ENCODE measurements at regions not wholly inside any gene's neighbourhood (a gene's known extent, or its start where the extent isn't known, plus 50 kb on each side); places are given as distances from the start of the nearest gene placed in this dataset.

DNA sequence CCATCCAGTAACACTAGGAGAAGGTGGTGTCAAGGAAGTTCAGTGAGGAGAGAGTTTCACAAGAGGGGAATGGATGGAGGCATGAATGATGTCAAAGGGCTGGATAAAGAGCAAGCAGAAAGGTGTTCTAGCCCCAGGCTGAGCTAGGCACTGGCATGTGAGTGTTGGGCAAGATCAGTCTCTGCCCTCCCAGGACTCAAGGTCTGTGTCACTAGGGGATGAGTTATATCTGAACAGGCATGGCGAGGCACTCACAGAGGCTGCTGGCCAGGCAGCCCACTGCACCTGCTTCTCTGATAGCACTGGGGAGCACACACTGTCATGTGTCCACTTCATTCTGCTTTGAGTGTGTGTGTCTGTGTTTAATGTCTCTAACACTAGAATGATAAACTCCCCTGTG, 903.8 kb downstream of the BCL11B start:
- DNase-seq = no peak

DNA sequence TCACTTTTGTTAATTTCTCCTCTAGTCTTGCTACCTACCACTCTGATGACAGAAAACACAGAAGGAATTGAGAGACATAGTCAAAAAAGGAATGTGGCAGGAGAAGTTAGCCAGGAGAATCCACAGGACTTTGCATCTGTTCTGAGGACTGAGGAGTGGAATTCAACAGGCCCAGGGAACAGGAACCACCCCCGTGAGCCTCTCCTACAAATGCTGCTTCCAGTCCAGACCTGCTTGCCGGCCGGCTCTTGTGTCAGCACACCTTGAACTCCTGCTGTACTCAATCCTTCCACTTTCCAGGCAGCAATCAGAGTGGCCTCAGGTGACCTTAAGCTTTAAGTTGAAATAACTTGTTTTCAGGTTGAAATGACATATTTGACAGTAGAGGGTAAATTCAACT, 903.1 kb downstream of the BCL11B start:
- DNase-seq = no peak

DNA sequence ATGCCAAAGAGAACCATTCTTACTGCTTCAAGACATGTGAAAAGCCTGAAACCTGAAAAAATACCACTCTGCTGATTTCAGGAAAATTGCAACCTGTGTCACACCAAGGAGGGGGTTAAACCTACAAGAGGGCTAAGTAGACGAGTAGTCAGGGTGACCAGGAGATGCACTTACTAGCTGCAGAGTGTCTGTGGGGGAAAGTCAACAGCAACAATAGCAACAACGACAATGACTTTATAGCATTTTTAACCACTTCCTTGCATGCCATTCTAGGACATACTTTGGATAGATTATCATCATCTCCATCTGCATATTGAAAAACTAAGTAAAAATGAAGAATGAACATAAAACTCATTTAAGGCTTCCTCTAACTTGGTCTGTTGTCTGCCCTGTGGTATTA, 902.7 kb downstream of the BCL11B start:
- no peak for DNase-seq

DNA sequence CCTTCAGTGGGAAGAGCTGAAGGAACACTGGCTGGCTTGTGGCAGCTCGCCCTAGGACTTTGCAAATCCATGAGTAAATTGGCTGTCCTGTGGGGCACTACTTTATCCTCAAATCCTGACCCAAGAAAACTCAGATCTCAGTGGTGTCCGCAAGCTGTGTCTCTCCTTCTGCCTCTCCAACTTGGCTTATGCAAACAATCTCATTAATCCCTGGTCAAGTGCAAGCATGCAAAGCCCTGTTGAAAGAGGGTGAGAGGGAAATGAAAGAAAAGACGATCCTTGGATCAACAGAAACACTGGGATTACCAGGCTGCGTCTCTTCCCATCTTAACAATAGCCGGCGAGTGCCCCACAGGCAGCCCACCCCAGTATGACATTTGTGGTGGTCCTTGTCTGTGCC, 901.6 kb downstream of the BCL11B start:
- no peak for DNase-seq

DNA sequence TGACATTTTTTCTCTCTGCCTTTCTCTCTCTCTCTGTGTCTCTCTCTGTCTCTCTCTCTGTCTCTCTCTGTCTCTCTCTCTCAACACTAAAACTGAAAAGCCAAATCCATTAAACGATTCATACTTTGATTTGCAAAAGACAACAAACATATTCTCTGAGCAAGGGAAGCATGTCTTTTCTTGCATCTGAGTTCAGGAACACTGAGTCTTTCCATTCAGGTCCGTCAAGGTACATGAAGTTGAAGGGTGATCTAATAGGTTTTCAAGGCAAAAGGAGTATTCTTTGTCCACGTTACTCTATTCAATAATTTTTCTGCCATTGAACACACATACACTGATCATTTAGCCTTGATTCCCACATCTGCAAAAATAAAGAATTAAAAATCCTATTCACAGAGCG, 900.9 kb downstream of the BCL11B start:
- DNase-seq = no peak

DNA sequence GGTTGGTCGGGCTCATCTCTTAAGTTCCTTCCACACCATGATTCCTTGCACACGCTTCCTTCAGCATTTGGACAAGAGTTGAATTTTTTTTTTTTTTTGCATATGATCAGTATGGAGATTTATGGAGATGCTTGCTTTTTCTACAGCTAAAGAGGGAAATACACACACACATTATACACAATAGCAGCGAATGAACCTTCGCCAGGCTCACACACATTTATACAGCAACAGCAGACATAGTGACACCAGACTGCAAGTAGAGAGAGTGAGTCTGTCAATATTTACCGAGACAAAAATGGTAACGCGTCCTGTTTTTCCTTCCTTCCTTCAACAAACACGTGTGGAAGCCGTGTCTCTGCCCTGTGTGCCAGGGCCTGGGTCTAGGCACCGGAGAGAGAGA, 897.9 kb downstream of the BCL11B start:
- DNase-seq = no peak

DNA sequence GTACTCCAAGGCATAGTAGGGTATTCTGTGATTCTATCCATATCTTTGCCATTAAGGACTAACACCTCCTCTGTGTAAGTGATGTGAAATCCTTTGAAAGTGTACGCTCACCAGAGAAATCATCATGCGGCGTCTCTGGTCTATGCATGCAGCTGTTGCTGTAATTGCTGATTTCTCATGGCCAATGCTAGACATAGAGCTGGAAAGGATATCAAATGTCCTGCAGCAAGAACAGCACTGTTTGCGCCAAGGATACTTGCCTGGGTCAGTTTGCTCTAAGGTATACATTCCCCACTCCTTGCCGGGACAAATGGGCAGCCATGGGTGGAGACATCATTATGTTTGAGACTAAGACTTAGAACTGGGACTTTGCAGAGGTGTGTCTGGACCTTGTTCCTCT, 896.4 kb downstream of the BCL11B start:
- no peak for DNase-seq

DNA sequence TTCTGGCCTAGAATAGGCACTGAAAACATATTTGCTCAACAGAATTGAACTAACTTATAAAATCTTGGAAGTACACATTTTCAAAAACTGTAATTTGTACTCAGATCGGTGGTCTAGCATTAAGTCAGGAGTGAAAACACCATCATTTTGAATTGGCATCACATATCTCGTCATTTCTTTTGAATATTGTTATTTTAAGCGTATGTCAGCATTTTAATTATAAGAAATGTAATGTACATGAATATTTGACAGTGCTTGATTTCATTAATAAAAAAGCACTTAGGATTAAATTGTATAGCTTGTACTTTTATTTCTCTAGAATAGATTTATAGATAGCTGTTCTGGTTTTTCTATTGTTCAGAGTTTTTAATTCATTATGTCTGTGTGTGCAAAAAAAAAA, 892.2 kb downstream of the BCL11B start:
- DNase-seq = no peak

DNA sequence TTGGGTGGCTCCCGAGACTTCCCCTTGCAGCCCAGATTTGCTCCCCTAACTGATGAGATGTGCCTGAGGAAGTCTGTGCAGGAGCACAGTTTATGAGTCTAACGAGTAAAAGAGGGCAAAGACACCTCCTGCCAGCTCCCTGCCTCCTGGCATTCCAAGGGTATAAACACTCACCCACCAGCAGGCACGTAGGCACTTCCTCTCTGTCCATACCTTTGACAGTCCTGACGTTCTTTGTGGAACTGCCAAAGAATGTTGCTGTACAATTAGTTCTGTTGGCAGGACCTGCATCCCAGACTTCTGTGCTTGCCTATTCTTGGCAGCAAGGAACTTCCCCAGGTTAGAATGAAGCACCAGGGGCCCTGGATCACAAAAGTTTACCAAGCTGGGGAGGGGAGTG, 889.3 kb downstream of the BCL11B start:
- no peak for DNase-seq

DNA sequence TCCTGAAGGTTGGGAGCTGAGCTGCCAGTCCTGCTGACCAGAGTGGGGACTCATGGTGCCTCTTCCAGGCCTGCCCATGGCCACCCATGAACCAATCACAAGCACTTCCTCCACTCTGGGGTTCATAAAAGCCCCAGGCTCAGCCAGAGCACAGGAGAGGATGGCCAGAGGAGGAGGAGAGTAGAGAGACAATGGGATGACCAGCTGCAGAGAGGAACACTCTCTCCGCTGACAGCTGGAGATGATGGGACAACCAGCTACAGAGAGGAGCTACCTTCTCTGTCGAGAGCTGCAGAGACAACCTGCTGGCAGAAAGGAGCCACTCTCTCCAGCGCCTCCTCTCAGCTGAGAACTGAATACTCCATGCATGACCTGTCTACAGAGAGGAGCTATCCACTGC, 886.1 kb downstream of the BCL11B start:
- no peak for DNase-seq

DNA sequence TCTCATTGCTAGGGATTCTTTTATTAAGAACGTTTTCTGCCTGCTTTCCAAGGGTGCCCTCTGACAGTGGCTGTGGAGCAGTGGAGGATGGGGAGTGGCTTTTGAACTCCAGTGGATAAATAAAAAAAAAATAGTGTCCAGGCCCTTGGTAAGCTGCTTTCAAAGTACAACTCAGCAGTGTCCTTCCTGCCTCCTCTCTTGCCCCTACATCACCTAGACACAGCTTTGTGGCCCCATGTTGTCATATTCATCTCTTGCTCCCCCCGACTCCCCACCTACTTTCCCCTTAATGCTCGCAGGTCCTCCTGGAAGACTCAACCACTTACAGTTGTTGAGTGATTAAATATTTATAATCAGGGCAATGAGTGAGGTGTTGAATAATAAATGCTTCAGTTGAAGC, 880.9 kb downstream of the BCL11B start:
- no peak for DNase-seq

DNA sequence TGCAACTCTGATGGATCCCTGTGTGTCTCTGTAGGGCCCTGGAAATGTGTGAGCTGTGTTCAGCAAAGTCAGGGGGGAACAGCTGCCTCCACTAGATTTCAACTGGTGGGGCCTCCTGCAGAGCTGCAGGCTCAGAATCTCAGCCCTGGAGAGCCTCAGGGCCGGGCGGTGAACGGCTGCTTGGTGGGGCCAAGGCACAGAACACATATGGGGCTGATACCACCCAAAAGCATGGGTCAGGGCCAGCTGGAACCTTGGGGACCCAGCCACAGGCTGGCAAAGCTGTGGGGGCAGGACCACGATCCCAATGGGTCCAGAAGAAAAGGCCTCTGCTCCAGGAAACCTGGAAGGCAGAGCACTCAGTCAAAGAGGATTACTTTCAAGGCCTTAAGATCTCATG, 878.5 kb downstream of the BCL11B start:
- no peak for DNase-seq

DNA sequence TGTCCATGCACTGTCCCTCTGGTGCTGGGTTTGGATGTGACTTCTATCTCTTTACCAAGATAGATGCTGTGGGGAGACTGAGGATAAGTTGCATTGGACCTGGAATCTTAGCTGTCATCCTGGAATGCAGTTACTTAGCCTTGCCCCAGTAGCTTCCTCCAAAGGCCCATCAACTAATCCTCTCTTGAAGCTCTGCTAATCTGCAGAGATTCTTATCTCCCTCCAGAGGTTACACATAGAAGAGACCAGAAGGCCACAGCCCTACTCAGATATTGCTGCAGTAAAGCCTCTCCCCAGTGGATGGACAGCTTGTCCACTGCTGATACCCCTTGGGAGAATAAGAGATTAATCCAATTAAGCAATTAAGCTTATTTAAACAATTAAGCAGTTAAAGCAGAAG, 867.2 kb downstream of the BCL11B start:
- no peak for DNase-seq

DNA sequence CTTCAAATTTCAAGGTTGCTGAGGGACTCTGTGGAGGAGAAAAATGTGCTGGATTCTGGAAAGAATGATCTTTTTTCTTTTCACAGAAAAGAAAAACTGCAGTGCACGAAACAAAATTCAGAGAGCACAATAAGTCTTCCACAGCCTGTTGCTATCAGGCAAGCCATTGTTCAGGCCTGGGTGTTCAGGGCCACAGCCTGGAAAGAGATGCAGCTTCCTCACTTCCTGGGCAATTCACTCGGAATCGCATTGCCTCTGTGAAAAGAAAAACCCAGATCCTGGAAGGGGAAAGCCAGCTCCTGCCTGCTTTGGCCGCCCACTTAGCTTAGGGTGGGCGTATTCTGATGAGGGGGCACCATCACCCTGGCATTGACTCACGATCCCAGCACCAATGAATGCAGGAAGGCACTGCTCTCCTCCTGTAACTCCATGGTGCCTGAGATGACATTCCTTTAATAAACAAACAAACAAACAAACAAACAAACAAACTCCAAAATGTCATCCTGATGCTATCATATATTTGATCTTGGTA, 863.9 kb downstream of the BCL11B start:
- no peak for DNase-seq

DNA sequence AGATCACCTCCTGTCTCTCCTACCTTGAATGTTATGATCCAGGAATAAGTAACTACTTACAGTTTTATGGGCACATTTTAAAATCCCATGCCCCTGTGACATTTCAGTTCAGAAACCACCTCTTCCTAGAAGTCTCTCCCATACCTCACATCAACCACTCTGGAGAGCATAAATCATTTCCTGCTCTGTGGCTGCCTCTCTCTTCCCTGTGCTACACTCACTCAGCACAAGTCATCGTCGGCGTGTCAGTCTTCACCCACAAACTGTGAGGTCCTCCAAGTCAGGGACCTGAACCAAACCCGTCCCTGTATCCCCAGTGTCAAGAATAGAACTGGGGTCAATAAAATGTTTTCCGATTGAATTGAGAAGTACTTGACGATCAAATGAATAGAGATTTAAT, 863.3 kb downstream of the BCL11B start:
- no peak for DNase-seq

DNA sequence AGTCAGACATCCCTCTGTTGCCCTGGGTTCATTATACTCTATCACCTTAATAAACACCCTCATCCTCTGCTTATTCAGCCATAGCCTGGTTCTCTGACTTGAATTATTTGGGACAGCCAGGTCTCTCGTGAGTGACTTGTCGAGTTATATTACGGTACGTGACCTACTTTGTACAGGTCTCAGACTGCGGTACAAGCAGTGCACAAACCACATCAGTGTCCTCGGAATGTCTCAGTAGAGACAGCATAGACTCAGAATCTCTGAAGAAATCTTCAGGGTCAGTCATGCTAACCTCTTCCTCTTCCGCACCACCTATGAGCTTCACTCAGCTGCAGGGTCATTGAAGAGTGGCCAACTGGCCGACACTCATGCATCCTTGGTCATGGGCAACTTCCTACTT, 860.8 kb downstream of the BCL11B start:
- no peak for DNase-seq

DNA sequence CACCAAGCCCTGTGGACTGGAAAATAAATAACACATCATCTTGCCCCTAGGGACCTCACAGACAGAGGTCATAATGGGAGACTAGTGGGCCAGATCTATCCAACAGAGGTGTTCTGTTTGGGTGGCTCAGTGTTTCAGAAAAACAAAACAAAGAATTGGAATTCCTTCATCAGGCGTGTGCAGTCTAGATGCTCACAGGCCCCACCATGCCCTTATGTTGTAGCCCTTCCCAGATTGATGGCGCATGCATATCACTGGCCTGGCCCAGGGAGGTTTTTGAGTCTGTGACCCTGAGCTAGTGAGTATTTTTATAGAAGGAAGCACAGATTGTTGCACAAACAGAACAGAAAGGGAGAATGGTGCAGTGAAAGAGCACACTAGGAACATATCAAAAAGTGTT, 859.6 kb downstream of the BCL11B start:
- no peak for DNase-seq

DNA sequence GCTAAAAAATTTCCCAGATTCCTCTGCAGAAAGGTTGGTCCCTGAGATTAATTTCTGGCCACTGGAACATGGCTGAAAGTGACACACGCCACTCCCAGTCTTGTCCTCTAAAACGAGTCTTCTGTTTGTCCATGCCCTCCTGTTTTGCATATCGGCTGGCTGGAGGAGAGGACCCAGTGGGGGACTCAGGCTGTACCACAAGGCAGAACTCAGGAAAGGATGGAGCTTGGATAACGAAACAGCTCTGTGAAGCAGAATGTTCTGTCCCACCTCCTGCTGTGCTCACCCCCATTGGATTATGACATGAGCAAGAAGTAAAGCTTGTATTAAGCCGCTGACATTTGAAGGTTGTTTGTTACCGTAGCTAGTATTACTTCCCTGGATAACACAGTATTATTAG, 856.2 kb downstream of the BCL11B start:
- no peak for DNase-seq

DNA sequence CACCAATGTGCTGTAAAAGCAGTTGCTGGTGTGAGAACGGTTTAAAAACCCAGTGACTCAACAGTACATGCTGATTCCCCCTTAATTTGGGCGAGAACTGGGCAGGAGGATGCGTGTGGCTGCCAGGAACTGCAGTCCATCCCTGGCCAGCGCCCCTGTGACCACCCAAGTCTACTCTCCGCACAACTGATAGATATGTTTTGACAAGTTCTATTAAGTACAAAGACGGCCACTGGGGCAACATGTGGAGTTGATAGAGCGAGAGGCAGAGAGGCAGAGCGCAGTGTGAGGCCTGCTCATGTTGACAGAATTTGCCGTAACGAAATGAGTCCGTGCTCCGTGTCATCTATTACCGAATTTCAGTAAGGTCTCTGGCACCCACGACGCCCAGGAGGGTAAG, 855.0 kb downstream of the BCL11B start:
- DNase-seq = no peak

DNA sequence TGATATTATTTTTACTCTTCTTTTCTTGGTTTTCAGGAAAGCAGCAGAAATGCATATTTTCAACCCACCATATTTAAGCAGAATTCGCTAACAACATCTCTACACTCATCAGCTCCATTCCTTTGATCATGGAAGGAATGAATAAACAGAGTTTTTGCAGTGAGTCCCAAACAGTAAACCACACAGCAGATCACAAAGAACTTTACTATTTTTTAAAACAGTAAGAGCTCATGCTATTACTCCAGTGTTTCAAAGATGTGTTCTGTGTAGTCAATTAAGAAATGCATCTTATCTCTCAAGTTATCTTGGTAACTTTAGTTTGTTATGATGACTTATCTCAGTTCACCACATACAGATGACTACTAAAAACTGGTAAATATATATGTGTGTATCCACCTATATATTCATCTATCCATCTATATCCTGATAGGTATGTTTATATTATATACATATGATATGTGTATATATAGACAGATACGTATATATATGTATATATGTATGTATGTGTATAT, 843.5 kb downstream of the BCL11B start:
- DNase-seq = no peak

DNA sequence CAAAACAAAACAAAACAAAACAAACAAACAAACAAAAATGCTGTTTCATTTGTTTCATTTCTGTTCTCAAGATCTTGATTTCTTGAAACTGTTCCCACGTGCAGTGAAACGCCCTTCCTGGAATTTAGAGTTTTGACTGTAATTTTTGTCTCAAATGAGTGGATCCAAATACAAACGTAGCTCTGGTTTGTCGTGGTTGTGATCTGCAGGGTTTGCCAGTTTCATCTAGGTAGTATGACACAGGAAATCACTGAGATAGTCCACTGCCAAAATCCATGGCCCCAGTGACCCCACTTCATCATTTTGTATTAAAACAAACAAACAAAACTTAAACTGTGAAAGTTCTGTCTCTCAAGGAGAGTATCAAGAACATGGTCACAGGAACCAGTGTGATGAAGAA, 838.6 kb downstream of the BCL11B start:
- no peak for DNase-seq

DNA sequence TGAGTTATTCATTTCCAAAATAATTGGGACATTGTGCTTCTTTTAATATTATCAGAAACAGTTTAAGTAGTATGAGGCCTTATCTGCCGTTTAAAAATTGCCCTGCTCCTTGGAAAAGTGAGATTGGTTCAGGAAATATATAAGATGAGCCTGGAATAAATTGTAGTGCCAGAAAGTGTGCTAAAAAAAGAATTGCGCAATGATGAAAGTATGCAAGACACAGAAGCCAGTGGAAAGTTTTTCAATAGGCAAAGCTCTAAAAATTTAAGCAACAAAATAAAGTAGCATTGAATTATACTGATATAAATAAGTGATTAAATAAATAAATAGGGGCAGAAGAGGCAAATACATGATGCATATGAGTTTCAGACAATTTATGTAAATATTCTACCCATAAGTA, 834.9 kb downstream of the BCL11B start:
- DNase-seq = no peak

DNA sequence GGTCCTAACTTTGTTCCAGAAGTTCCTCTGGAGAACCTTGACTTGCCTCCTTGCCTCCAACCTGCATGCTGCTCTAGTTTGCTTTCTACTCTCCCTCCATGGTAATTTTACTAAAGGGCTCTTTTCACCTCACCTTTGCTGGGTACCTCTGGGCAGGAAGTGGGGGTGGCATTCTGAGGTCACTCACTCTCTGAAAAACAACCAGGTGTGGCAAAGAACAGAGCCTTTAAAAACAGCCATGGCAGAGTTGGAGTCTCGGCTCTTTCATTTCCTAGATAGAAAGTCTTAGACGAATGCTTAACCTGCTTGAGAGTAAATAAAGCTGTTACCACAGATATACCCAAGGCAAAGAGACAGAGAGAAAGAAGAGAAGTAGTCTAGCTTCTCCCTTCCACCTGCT, 827.9 kb downstream of the BCL11B start:
- peak; percentile 18 for DNase-seq

DNA sequence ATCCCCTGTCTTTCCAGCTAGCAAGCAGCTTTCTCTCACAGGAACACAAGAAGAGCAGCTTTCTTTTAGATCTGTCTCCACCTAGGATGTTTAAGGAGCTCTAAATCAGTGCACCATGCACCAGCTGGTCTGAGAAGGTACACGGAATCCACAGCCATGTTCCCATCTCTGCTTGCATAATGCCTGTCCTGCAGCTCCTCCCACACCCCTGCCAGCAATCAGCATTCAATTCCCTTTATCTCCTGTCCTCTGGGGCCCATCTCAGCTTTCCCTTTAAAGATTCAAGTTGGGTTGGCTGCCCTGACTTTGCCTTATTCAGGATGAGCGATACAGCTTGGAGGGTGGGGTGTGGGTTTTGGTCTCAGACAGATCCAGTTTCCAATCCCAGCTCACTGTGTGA, 826.3 kb downstream of the BCL11B start:
- DNase-seq = no peak

DNA sequence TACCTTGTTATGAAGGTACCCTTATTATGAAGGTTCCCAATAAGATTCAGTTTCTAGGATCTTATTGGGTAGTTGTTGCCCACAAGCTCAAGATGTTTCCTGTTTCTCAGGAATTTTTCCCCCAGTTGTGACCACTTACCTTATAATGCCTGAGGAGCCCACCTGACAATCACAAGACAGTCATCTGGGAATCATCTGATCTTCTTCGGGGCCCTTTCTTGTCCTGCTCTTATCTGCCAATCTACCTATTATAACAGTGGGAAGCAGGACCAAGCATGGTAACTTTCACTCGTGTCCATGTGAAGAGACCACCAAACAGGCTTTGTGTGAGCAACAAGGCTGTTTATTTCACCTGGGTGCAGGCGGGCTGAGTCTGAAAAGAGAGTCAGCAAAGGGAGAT, 825.5 kb downstream of the BCL11B start:
- no peak for DNase-seq

DNA sequence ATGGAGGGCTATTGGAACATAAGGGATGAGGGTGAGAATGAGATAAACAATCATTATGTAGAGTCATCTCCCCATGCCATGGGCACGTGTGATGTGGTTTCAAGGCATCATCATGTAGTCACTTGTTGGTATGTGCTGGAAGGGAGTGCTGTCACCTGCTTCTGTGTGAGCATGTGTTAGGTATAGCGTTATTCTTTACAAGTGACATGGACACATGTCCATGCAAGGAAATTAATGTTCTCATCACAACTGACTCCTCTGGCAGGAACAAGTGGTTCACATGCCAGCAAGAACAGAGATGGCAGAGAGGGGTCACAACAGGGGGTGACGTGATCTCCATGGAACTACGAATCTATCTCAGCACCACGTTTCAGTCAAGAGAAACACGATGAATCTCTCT, 815.8 kb downstream of the BCL11B start:
- DNase-seq = no peak
